Nephron progenitor cell (in vitro differentiated cells): ENCODE measurements at regions not wholly inside any gene's neighbourhood (a gene's known extent, or its start where the extent isn't known, plus 50 kb on each side); places are given as distances from the start of the nearest gene placed in this dataset.
"Not testable (repeated sequence)": the region's sequence is repeated elsewhere in the genome, so short reads cannot be mapped to it uniquely, and the experiment has no call there.

Source experiments
- DNase-seq: peaks from one replicate; pipeline ENCODE4 v3.0.0; 2021
- H3K27ac Mint-ChIP-seq: 2 replicates; pipeline ENCODE4 v1.8.0; 2021; ENCODE audit warnings: mild to moderate bottlenecking, moderate library complexity, mixed read lengths
- H3K27me3 Mint-ChIP-seq: 2 replicates; pipeline ENCODE4 v1.8.0; 2021; ENCODE audit warnings: mild to moderate bottlenecking, low read depth, mixed read lengths; ENCODE audit not compliant: poor library complexity
- H3K36me3 Mint-ChIP-seq: 2 replicates; pipeline ENCODE4 v1.8.0; 2021; ENCODE audit warnings: low read depth, mixed read lengths
- H3K4me1 Mint-ChIP-seq: 2 replicates; pipeline ENCODE4 v1.8.0; 2021; ENCODE audit warnings: mixed read lengths
- H3K4me3 Mint-ChIP-seq: 2 replicates; pipeline ENCODE4 v1.8.0; 2021; ENCODE audit warnings: mild to moderate bottlenecking, moderate library complexity, mixed read lengths
- H3K9me3 Mint-ChIP-seq: 2 replicates; pipeline ENCODE4 v1.8.0; 2021; ENCODE audit warnings: mild to moderate bottlenecking, moderate library complexity, mixed read lengths
- TF ChIP-seq, protein P1 (sequence below): fragments of 200-600 bp; sonication (generic); IDR thresholded peaks from 2 replicates; pipeline ENCODE4 v1.5.0; 2021; ENCODE audit warnings: antibody characterized with exemption

DNA sequence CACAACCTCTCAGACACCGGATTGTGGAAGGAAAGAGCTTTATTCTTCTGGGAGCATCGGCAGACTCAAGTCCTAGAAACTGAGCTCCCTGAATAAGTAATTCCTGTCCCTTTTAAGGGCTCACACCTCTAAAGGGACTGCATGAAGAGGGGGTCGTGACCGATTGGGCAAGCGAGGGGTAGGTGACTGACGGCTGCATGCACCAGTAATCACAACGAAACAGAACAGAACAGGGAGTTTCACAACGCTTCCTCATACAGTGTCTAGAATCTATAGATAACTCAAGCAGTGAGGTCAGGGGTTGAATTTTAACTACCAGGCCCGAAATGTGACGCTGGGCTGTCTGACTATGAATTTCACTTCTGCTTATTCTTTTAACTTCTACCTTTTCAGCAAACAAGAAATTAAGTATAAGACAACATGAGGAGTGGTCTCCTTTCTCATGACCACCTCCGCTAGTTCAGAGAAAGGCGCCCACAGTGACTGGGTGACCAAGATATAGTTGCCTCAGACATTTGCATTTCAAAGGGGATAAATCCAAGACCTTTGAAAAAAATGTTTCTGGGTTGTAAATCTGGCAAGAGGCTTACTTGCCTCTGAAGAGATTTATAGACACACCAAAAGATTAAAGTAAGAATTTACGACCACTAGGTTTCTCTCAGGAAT is 88.4 kb upstream of the ATF7IP2 start:
- Mint-ChIP-seq H3K4me1 (peaks cover 42% of the 10 kb centered on the region), H3K36me3 (peaks cover 48% of the 10 kb centered on the region), H3K27me3 (peaks cover 1% of the 10 kb centered on the region), H3K9me3 (peaks cover 70% of the 10 kb centered on the region), H3K27ac (peak overlapping the region; percentile 95), H3K4me3 (peak overlapping the region; percentile 23)
- TF ChIP-seq, protein P1, sequence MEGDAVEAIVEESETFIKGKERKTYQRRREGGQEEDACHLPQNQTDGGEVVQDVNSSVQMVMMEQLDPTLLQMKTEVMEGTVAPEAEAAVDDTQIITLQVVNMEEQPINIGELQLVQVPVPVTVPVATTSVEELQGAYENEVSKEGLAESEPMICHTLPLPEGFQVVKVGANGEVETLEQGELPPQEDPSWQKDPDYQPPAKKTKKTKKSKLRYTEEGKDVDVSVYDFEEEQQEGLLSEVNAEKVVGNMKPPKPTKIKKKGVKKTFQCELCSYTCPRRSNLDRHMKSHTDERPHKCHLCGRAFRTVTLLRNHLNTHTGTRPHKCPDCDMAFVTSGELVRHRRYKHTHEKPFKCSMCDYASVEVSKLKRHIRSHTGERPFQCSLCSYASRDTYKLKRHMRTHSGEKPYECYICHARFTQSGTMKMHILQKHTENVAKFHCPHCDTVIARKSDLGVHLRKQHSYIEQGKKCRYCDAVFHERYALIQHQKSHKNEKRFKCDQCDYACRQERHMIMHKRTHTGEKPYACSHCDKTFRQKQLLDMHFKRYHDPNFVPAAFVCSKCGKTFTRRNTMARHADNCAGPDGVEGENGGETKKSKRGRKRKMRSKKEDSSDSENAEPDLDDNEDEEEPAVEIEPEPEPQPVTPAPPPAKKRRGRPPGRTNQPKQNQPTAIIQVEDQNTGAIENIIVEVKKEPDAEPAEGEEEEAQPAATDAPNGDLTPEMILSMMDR, result no peak
- no peak for DNase-seq

DNA sequence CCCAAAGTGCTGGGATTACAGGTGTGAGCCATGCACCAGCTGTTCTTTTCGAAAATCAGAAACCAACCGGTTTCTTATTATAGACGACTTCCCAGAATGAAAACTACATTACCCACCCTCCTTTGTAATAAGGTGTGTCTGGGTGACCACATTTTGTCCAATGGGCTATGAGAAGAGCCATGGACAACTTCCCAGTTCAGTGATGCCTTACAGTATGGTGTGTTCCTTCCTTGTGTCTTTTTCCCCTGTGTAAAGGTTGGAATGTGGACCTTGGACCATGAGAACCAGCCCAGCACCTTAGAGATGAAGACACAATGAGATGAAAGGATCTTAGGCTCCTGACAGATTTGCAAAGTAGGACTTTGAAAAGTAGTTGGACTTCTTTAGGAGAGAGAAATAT is 85.0 kb upstream of the ATF7IP2 start:
- Mint-ChIP-seq H3K27ac (no peak overlapping the region), H3K4me3 (no peak overlapping the region), H3K36me3 (peaks cover 17% of the 10 kb centered on the region), H3K27me3 (no peaks in the 10 kb centered on the region), H3K9me3 (peaks cover 36% of the 10 kb centered on the region), H3K4me1 (peaks cover 33% of the 10 kb centered on the region)
- DNase-seq, result no peak
- TF ChIP-seq, protein P1, result no peak

DNA sequence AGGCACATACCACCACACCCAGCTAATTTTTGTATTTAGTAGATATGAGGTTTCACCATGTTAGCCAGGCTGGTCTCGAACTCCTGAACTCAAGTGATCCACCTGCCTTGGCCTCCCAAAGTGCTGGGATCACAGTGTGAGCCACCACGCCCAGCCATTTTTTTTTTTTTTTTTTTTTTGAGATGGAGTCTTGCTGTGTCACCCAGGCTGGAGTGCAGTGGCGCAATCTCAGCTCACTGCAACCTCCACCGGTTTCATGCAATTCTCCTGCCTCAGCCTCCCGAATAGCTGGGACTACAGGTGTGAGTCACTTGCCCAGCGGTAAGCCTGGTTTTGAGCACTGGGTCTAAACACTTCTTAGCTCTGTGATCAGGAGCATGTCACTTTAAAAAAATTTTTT is 84.3 kb upstream of the ATF7IP2 start:
- H3K4me1 Mint-ChIP-seq, result peaks cover 32% of the 10 kb centered on the region
- not testable (repeated sequence) for H3K27ac Mint-ChIP-seq, DNase-seq, H3K4me3 Mint-ChIP-seq, H3K27me3 Mint-ChIP-seq
- H3K9me3 Mint-ChIP-seq, result peaks cover 29% of the 10 kb centered on the region
- peaks cover 12% of the 10 kb centered on the region for H3K36me3 Mint-ChIP-seq

DNA sequence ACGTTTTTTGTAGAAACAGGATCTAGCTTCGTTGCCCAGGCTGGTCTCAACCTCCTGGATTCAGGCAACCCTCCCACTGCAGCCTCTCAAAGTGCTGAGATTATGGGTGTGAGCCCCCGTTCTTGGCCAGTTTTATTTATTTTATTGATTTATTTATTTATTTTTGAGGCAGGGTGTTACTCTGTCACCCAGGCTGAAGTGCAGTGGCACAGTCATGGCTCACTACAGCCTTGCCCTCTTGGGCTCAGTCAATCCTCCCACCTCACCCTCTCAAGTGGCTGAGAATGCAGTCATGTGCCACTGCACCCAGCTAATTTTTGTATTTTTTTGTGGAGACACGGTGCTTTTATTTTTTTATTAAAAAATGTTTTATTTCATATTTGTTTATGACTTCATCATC is 79.9 kb upstream of the ATF7IP2 start:
- no peak for DNase-seq
- Mint-ChIP-seq H3K27me3 (peaks cover 5% of the 10 kb centered on the region), H3K27ac (no peak overlapping the region), H3K9me3 (no peaks in the 10 kb centered on the region), H3K36me3 (no peaks in the 10 kb centered on the region), H3K4me3 (no peak overlapping the region), H3K4me1 (peaks cover 23% of the 10 kb centered on the region)
- TF ChIP-seq, protein P1, result no peak

DNA sequence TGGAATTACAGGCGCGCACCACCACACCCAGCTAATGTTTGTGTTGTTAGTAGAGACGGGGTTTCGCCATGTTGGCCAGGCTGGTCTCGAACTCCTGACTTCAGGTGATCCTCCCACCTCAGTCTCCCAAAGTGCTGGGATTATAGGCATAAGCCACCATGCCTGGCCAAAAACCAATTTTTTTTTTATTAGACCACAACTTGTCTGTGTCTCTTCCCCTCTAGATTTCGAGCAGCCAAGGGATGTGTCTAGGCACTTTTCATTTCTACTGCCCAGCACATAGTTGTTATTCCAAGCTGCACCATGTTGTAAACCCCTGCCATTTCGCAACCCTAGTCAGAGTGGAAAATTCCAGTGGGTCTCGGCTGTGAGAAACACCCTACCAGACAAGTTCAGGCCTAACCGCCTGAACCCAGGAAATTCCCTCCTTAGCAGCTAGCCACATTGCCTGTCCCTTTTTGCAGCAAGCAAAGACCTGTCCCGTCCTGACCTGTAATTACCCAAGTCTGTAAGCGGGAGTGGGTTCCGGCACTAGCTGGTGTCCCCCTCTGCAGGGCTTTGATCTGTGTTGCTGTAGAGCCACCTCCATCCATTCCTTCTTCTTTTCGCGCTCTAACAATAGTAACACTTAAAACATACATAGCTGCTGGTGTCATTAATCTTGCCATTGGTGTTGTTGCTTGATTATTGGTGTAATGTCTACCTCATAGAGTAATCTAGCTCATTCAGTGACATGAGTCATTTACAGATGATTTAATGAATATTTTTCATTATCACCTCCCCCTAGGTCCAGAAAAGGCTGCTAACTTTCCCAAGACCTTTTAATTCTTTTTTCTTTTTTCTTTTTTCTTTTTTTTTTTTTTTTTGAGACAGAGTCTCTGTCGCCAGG is 77.3 kb upstream of the ATF7IP2 start:
- no peak for DNase-seq
- Mint-ChIP-seq H3K27ac (no peak overlapping the region), H3K36me3 (no peaks in the 10 kb centered on the region), H3K9me3 (no peaks in the 10 kb centered on the region), H3K27me3 (peaks cover 5% of the 10 kb centered on the region), H3K4me3 (no peak overlapping the region), H3K4me1 (peaks cover 44% of the 10 kb centered on the region)
- TF ChIP-seq, protein P1, result no peak

- Mint-ChIP-seq H3K36me3 (no peaks in the 10 kb centered on the region), H3K4me3 (no peak overlapping the region), H3K27me3 (peaks cover 5% of the 10 kb centered on the region), H3K9me3 (no peaks in the 10 kb centered on the region), H3K27ac (peak overlapping the region; percentile 91), H3K4me1 (peaks cover 44% of the 10 kb centered on the region)
- TF ChIP-seq, protein P1, result no peak
- no peak for DNase-seq
Observed at GRCh38 chr16:10309271-10309932, 76.5 kb upstream of the ATF7IP2 start.
